GM12891 (cell line): ENCODE measurements at regions not wholly inside any gene's neighbourhood (a gene's known extent, or its start where the extent isn't known, plus 50 kb on each side); places are given as distances from the start of the nearest gene placed in this dataset.

Experiments used
- PAX5 ChIP-seq: IDR thresholded peaks from 2 replicates; pipeline ENCODE4 v1.6.1; 2011; ENCODE audit warnings: low read length, moderate library complexity, mild to moderate bottlenecking; ENCODE audit not compliant: insufficient read depth, severe bottlenecking
- POLR2A ChIP-seq: IDR thresholded peaks from 2 replicates; pipeline ENCODE4 v1.6.1; 2011; ENCODE audit warnings: low read depth, low read length, control low read depth
- POLR2AphosphoS5 ChIP-seq: IDR thresholded peaks from 2 replicates; pipeline ENCODE4 v1.6.1; 2011; ENCODE audit warnings: low read depth, low read length, control low read depth
- TAF1 ChIP-seq: IDR thresholded peaks from 2 replicates; pipeline ENCODE4 v1.6.1; 2011; ENCODE audit warnings: low read depth, low read length, control low read depth

GRCh38 chr16:17998996-17999395 lies 337.5 kb downstream of the NPIPA8 start:
- TF ChIP-seq POLR2A (no peak), POLR2AphosphoS5 (no peak), TAF1 (no peak), PAX5 (no peak)
